HepG2 (cell line): ENCODE measurements at regions not wholly inside any gene's neighbourhood (a gene's known extent, or its start where the extent isn't known, plus 50 kb on each side); places are given as distances from the start of the nearest gene placed in this dataset.

Source experiments
- ATAC-seq: fragments of 200-7000 bp; cut with Tn5 transposase; 3 replicates; pipeline ENCODE4 v1.9.1; 2020; ENCODE audit warnings: mild to moderate bottlenecking, moderate library complexity
- BruUV-seq: library from RNA; stranded (reverse); fragments of 400-500 nt; replicated peaks from 2 replicates; lab custom pipeline; 2021; lab: Mats Ljungman, UMichigan
- CTCF ChIA-PET: fragments of 300-600 bp; formaldehyde crosslinking; extraction: SDS; loops from one replicate; lab custom pipeline; 2021; ENCODE audit warnings: low total read pairs, inconsistent platforms, low intra/inter-chr PET ratio; lab: Yijun Ruan, JAX
- POLR2A ChIA-PET: fragments of 350-600 bp; sonication (Branson Sonifier 250); formaldehyde crosslinking; loops from one replicate; lab custom pipeline; 2020; ENCODE audit warnings: antibody characterized with exemption, inconsistent platforms; lab: Yijun Ruan, JAX
- DNase-seq: peaks from one replicate; pipeline ENCODE4 v3.0.0-alpha.2; 2015; ENCODE audit warnings: low spot score
- FAIRE-seq: peaks from 3 replicates; lab custom pipeline; 2011; peaks lifted over from hg19 to GRCh38; lab: Jason Lieb, UNC
- H2AFZ ChIP-seq: one replicate; pipeline ENCODE4 v1.6.1; 2011; ENCODE audit warnings: low read length, inconsistent platforms
- H3K27ac ChIP-seq: fragments of 300-600 bp; 3 replicates; pipeline ENCODE4 v1.8.0; 2011; ENCODE audit warnings: mixed run types, mild to moderate bottlenecking, mixed read lengths, low read length, inconsistent platforms; ENCODE audit not compliant: insufficient read depth; ENCODE audit errors: extremely low read length
- H3K27me3 ChIP-seq, 2 experiments: fragments of 200-600 bp in 1 of 2; 2 replicates in 1 of 2; 3 replicates in 1 of 2; pipeline versions ENCODE4 v1.6.0 to v1.8.0; 2011; ENCODE audit warnings: low read length in 2 of 2, mild to moderate bottlenecking in 2 of 2, moderate library complexity in 2 of 2, inconsistent platforms in 1 of 2; ENCODE audit not compliant: insufficient read depth in 2 of 2, control insufficient read depth in 1 of 2
- H3K36me3 ChIP-seq, 2 experiments: fragments of 200-600 bp in 1 of 2; replicated peaks in 1 of 2; 2 replicates in 1 of 2; 3 replicates in 1 of 2; pipeline versions ENCODE4 v1.5.1 to v1.8.0; 2011; ENCODE audit warnings: low read length in 2 of 2, inconsistent platforms in 1 of 2; ENCODE audit not compliant: insufficient read depth in 2 of 2, control insufficient read depth in 1 of 2
- H3K4me1 ChIP-seq: 2 replicates; pipeline ENCODE4 v1.5.1; 2012; ENCODE audit warnings: low read length, inconsistent platforms; ENCODE audit not compliant: insufficient read depth
- H3K4me2 ChIP-seq: 2 replicates; pipeline ENCODE4 v1.6.0; 2011; ENCODE audit warnings: low read depth, low read length, inconsistent platforms
- H3K4me3 ChIP-seq, 3 experiments: fragments of 200-600 bp in 1 of 3; sonication (generic), shearing (Covaris generic) in 1 of 3; replicated peaks in 1 of 3; 2 replicates each; pipeline ENCODE4 v1.5.1; 2011 to 2016; ENCODE audit warnings: low read length in 3 of 3, inconsistent platforms in 2 of 3, low read depth in 2 of 3, mild to moderate bottlenecking in 2 of 3, control low read depth in 1 of 3, mixed read lengths in 1 of 3; ENCODE audit not compliant: insufficient read depth in 1 of 3
- H3K79me2 ChIP-seq: one replicate; pipeline ENCODE4 v1.6.1; 2011; ENCODE audit warnings: low read length, inconsistent platforms; ENCODE audit not compliant: insufficient read depth
- H3K9ac ChIP-seq: 2 replicates; pipeline ENCODE4 v1.6.0; 2011; ENCODE audit warnings: mild to moderate bottlenecking, low read depth, low read length, inconsistent platforms; ENCODE audit not compliant: insufficient read depth
- H3K9me3 ChIP-seq: 2 replicates; pipeline ENCODE4 v1.5.1; 2012; ENCODE audit warnings: mild to moderate bottlenecking, low read length
- H4K20me1 ChIP-seq: 2 replicates; pipeline ENCODE4 v1.6.0; 2011; ENCODE audit warnings: inconsistent platforms, mild to moderate bottlenecking, low read length, moderate library complexity; ENCODE audit not compliant: insufficient read depth
- E2F5 ChIP-seq: sonication (generic); formaldehyde crosslinking; conservative IDR thresholded peaks from 2 replicates; pipeline ENCODE4 v1.4.0; 2020; ENCODE audit warnings: missing genetic modification reagents
- FOSL2 ChIP-seq: sonication (generic); formaldehyde crosslinking; IDR thresholded peaks from 2 replicates; pipeline ENCODE4 v1.4.0; 2020; ENCODE audit warnings: missing genetic modification reagents
- TOE1 ChIP-seq: sonication (generic); formaldehyde crosslinking; IDR thresholded peaks from 2 replicates; pipeline ENCODE4 v1.4.0; 2020; ENCODE audit warnings: mild to moderate bottlenecking, missing genetic modification reagents
- ZFP36 ChIP-seq: fragments of 150-350 bp; IDR thresholded peaks from 2 replicates; pipeline ENCODE4 v1.6.1; 2018; ENCODE audit warnings: borderline replicate concordance, low read length, low read depth; ENCODE audit not compliant: partially characterized antibody
- ZNF17 ChIP-seq: sonication (generic); formaldehyde crosslinking; IDR thresholded peaks from 2 replicates; pipeline ENCODE4 v1.5.0; 2020; ENCODE audit warnings: mild to moderate bottlenecking, missing genetic modification reagents
- ZNF354B ChIP-seq: sonication (generic); formaldehyde crosslinking; IDR thresholded peaks from 2 replicates; pipeline ENCODE4 v1.8.0; 2022; ENCODE audit warnings: mild to moderate bottlenecking, missing genetic modification reagents
- ZNF414 ChIP-seq: sonication (generic); formaldehyde crosslinking; IDR thresholded peaks from 2 replicates; pipeline ENCODE4 v1.5.0; 2020; ENCODE audit warnings: missing genetic modification reagents
- ZNF616 ChIP-seq: sonication (generic); formaldehyde crosslinking; IDR thresholded peaks from 2 replicates; pipeline ENCODE4 v1.5.0; 2020; ENCODE audit warnings: low read depth, mild to moderate bottlenecking, missing genetic modification reagents
- WGBS: methylation state at CpG from one replicate; pipeline ENCODE4 v1.1.6; 2017; ENCODE audit warnings: low lambda C conversion rate; 5-methylcytosine and 5-hydroxymethylcytosine counted together
- in situ Hi-C: cut with HindIII; loops from 2 replicates; pipeline ENCODE4 v1.10.0; 2017; ENCODE audit warnings: low pct_unique_long_range_greater_than_20kb; ENCODE audit not compliant: extremely low pct_ligation_motif_present
- intact Hi-C: fragments of 100-400 bp; cut with micrococcal nuclease; formaldehyde crosslinking; loops from one replicate; pipeline ENCODE4 v1.10.0; 2022; ENCODE audit not compliant: unreplicated experiment

- H3K27me3 ChIP-seq = peaks cover 3 to 7% of the 10 kb centered on the region in 2 experiments; a peak in 3 of 5 replicates
- no peak overlapping the region for H3K27ac ChIP-seq
- H3K4me2 ChIP-seq = no peak overlapping the region
- no peaks in the 10 kb centered on the region for H3K9me3 ChIP-seq
- BruUV-seq = no TSS peak
- no peak for FAIRE-seq
- in situ Hi-C loops = no loop called here
- ChIA-PET CTCF (no interaction called here), POLR2A (no interaction called here)
- ATAC-seq = no peak
- H3K4me1 ChIP-seq = no peaks in the 10 kb centered on the region
- H4K20me1 ChIP-seq = no peaks in the 10 kb centered on the region
- no peak overlapping the region for H3K9ac ChIP-seq
- 72% methylated on average over 44 of the region's 46 CpGs for WGBS
- no peaks in the 10 kb centered on the region for H3K36me3 ChIP-seq
- no peak overlapping the region for H2AFZ ChIP-seq
- no peaks in the 10 kb centered on the region for H3K79me2 ChIP-seq
- TF ChIP-seq FOSL2 = peak; percentile 77
- no peak for TF ChIP-seq ZNF354B (CRISPR knock-in tag)
- no peak for DNase-seq
- no peak overlapping the region for H3K4me3 ChIP-seq
- intact Hi-C loops = no loop called here
Measured at GRCh38 chr5:42950456-42951292, 89.4 kb downstream of the ANXA2R start.

GRCh38 chr5:42950116-42950455 lies 90.0 kb downstream of the ANXA2R start:
- Histone ChIP-seq H2AFZ (no peak overlapping the region), H3K27me3 (peaks cover 3 to 7% of the 10 kb centered on the region in 2 experiments; a peak in 3 of 5 replicates), H3K27ac (no peak overlapping the region), H4K20me1 (no peaks in the 10 kb centered on the region), H3K4me2 (no peak overlapping the region), H3K4me1 (no peaks in the 10 kb centered on the region), H3K36me3 (no peaks in the 10 kb centered on the region), H3K9ac (no peak overlapping the region), H3K79me2 (no peaks in the 10 kb centered on the region), H3K9me3 (no peaks in the 10 kb centered on the region), H3K4me3 (no peak overlapping the region)
- FAIRE-seq = no peak
- CTCF ChIA-PET = no interaction called here
- no peak for ATAC-seq
- TF ChIP-seq ZNF17 (no peak), ZFP36 (no peak), ZNF616 (CRISPR knock-in tag) (no peak), ZNF414 (CRISPR knock-in tag) (no peak), E2F5 (no peak), TOE1 (no peak)
- intact Hi-C loops = no loop called here
- DNase-seq = no peak
- in situ Hi-C loops = no loop called here
- 93% methylated on average over 7 of the region's 7 CpGs for WGBS
- POLR2A ChIA-PET = no interaction called here
- BruUV-seq = no TSS peak
